Adipocyte (in vitro differentiated cells): ENCODE measurements at regions not wholly inside any gene's neighbourhood (a gene's known extent, or its start where the extent isn't known, plus 50 kb on each side); places are given as distances from the start of the nearest gene placed in this dataset.
"Not testable (repeated sequence)": the region's sequence is repeated elsewhere in the genome, so short reads cannot be mapped to it uniquely, and the experiment has no call there.

Experiments used
- DNase-seq: peaks from one replicate; pipeline ENCODE4 v3.0.0-alpha.2; 2015; ENCODE audit warnings: low read depth
- H3K27me3 ChIP-seq: replicated peaks from 2 replicates; pipeline ENCODE4 v1.7.0; 2013; ENCODE audit warnings: mild to moderate bottlenecking, low read length, moderate library complexity; ENCODE audit not compliant: control insufficient read depth, insufficient read depth
- H3K36me3 ChIP-seq: 2 replicates; pipeline ENCODE4 v1.7.0; 2013; ENCODE audit warnings: low read length, mild to moderate bottlenecking, moderate library complexity; ENCODE audit not compliant: control insufficient read depth, insufficient read depth, severe bottlenecking
- H3K4me1 ChIP-seq: 2 replicates; pipeline ENCODE4 v1.7.0; 2013; ENCODE audit warnings: mild to moderate bottlenecking, low read length, moderate library complexity; ENCODE audit not compliant: control insufficient read depth, insufficient read depth
- H3K4me3 ChIP-seq: 2 replicates; pipeline ENCODE4 v1.7.0; 2013; ENCODE audit warnings: mild to moderate bottlenecking, low read length, moderate library complexity
- H3K9ac ChIP-seq: 2 replicates; pipeline ENCODE4 v1.7.0; 2013; ENCODE audit warnings: mild to moderate bottlenecking, low read length, moderate library complexity
- H3K9me3 ChIP-seq: 2 replicates; pipeline ENCODE4 v1.7.0; 2013; ENCODE audit warnings: mild to moderate bottlenecking, low read length, moderate library complexity; ENCODE audit not compliant: control insufficient read depth

- H3K4me3 ChIP-seq, DNase-seq, H3K9ac ChIP-seq, H3K9me3 ChIP-seq, H3K4me1 ChIP-seq, H3K36me3 ChIP-seq, H3K27me3 ChIP-seq: not testable (repeated sequence)
Measured at GRCh38 chr9:66774618-66775017, 125.9 kb upstream of the ZNF658 start.

- not testable (repeated sequence) for DNase-seq, H3K27me3 ChIP-seq, H3K9me3 ChIP-seq, H3K4me3 ChIP-seq, H3K9ac ChIP-seq, H3K4me1 ChIP-seq, H3K36me3 ChIP-seq
Measured at GRCh38 chr9:66779944-66780661, 120.4 kb upstream of the ZNF658 start.

- H3K9me3 ChIP-seq, DNase-seq, H3K27me3 ChIP-seq, H3K9ac ChIP-seq, H3K4me3 ChIP-seq, H3K4me1 ChIP-seq, H3K36me3 ChIP-seq: not testable (repeated sequence)
Measured at GRCh38 chr9:66781240-66781639, 119.3 kb upstream of the ZNF658 start.

GRCh38 chr9:66782010-66782409 is 118.5 kb upstream of the ZNF658 start:
- not testable (repeated sequence) for H3K4me1 ChIP-seq, H3K27me3 ChIP-seq, H3K9me3 ChIP-seq, H3K4me3 ChIP-seq, H3K9ac ChIP-seq, DNase-seq, H3K36me3 ChIP-seq

GRCh38 chr9:66785603-66786002 is 114.9 kb upstream of the ZNF658 start:
- not testable (repeated sequence) for H3K27me3 ChIP-seq, H3K9ac ChIP-seq, H3K4me1 ChIP-seq, DNase-seq, H3K4me3 ChIP-seq, H3K36me3 ChIP-seq, H3K9me3 ChIP-seq

- H3K27me3 ChIP-seq, H3K4me1 ChIP-seq, DNase-seq, H3K9me3 ChIP-seq, H3K36me3 ChIP-seq, H3K4me3 ChIP-seq, H3K9ac ChIP-seq: not testable (repeated sequence)
Measured at GRCh38 chr9:66791092-66791750, 109.3 kb upstream of the ZNF658 start.

GRCh38 chr9:66794769-66795168 is 105.8 kb upstream of the ZNF658 start:
- DNase-seq, H3K4me1 ChIP-seq: not testable (repeated sequence)

GRCh38 chr9:66795723-66796503 is 104.6 kb upstream of the ZNF658 start:
- DNase-seq, H3K27me3 ChIP-seq, H3K9ac ChIP-seq, H3K4me1 ChIP-seq, H3K9me3 ChIP-seq, H3K36me3 ChIP-seq, H3K4me3 ChIP-seq: not testable (repeated sequence)

More at GRCh38 chr9:66794769-66795168, 105.8 kb upstream of the ZNF658 start:
- not testable (repeated sequence) for H3K9me3 ChIP-seq, H3K9ac ChIP-seq, H3K27me3 ChIP-seq, H3K4me3 ChIP-seq, H3K36me3 ChIP-seq

- not testable (repeated sequence) for H3K4me1 ChIP-seq, DNase-seq, H3K9ac ChIP-seq, H3K9me3 ChIP-seq, H3K36me3 ChIP-seq, H3K4me3 ChIP-seq, H3K27me3 ChIP-seq
Measured at GRCh38 chr9:66797905-66798616, 102.5 kb upstream of the ZNF658 start.

- H3K9me3 ChIP-seq, H3K4me3 ChIP-seq, H3K36me3 ChIP-seq, H3K9ac ChIP-seq, DNase-seq, H3K4me1 ChIP-seq, H3K27me3 ChIP-seq: not testable (repeated sequence)
Measured at GRCh38 chr9:66803619-66804018, 96.9 kb upstream of the ZNF658 start.

GRCh38 chr9:66810247-66810646 is 90.3 kb upstream of the ZNF658 start:
- not testable (repeated sequence) for H3K4me3 ChIP-seq, H3K27me3 ChIP-seq, H3K4me1 ChIP-seq, H3K36me3 ChIP-seq, H3K9me3 ChIP-seq, H3K9ac ChIP-seq, DNase-seq
